G401 (cell line): ENCODE measurements at regions not wholly inside any gene's neighbourhood (a gene's known extent, or its start where the extent isn't known, plus 50 kb on each side); places are given as distances from the start of the nearest gene placed in this dataset.

ENCODE experiments used
- DNase-seq: peaks from one replicate; pipeline ENCODE4 v3.0.0-alpha.2; 2015; ENCODE audit warnings: low spot score
- in situ Hi-C: cut with HindIII; loops from 2 replicates; pipeline ENCODE4 v1.10.0; 2016; ENCODE audit warnings: low sequenced_read_pairs, mixed read lengths

DNA sequence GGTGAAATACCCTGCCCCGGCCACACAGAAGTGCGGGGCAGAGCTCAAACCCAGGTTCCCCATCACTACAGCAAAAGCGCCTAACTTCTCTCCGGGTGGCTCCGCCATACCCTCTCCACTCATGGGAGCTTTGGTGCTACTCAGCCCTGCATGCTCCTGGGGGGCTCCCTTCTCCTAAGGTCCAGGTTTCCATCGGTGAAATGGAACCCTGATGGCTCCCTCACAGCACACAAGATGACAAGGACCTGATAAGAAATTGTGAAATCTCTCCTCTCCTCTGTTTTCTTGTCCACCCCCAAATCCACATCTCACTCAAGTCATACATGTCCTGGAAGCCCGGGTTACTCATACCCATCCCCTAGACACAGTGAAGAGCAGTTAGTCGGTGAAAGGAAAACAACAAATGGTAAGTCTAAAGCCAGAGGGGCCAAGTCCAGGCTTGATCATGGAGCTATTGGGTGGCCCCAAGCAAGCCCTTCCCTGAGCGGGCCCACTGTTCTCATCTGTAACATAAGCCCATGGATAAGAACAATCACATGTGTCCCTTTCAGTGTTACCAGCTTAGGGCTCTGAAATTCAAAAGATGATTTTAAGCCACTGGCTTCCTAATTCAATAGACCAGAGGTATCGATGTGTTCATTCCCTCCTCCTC lies 317.5 kb downstream of the BCL11B start:
- in situ Hi-C loops = no loop called here

DNA sequence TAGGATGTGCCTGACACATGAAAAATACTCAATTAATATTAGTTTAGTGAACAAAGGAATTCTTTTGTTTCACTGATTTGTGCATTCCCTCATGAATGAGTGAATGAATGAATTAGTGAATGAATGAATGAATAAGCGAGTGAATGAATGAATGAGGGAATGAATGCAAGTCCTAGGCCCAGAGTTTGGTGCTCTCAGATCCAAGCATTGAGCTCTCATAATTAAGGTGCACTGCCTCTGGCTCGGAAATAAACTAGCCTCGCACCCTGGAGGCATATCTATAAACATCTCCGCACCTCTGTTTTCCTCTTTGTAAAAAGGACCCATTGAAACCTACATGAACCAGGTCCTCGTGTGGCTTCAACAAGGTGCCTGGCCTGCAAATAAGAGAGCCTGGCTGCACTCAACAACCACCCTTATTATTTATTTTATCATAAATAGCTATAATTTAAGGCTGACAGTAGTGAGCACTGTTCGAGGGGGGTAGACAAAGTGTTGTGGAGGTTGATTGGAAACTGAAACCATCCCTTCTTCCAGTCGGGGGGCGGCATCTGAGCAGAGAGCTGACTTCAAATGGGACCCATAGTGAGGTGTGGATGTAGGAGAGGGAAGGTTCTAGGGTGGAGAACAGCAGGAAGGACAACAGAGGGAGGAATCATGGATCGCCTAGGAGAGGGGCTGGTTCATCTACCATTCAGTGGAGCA lies 316.8 kb downstream of the BCL11B start:
- no peak for DNase-seq
- in situ Hi-C loops = no loop called here

More for the DNA sequence above, 317.5 kb downstream of the BCL11B start:
- no peak for DNase-seq

DNA sequence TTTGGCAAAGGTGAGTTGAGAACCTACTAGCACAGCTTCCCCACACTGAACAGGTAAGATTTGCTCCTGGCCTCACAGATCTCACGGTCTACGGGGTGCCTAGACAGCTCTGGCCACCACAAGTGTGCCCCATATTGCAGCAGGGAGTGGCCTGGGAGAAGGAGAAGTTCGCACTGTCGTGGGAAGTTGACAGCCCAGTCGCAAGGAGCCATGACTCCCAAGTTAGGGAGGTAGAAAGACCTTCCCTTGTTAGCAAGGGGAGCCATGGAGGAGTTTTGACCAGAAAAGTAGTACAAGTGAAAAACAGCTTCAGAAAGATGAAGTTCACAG lies 316.3 kb downstream of the BCL11B start:
- in situ Hi-C loops = no loop called here
- DNase-seq = no peak

DNA sequence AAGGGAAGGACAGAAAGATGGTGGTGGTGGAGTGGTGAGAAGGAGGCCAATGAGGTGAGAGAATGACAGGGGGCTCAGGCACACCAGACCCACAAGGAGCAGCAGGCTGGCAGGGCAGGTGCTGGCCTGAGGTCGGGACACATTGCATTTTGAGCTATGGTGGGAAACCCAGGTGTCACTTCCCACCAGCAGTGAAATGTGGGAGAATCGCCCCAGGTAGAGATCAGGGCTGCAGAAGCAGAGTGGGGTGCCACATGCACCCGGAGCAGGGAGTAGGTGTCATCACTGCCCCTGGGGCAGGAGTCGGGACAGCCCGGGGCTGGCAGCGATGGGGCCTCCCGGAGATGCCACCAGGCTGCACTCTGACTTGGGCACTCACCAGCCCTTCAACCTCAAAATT lies 315.8 kb downstream of the BCL11B start:
- in situ Hi-C loops = no loop called here
- no peak for DNase-seq

DNA sequence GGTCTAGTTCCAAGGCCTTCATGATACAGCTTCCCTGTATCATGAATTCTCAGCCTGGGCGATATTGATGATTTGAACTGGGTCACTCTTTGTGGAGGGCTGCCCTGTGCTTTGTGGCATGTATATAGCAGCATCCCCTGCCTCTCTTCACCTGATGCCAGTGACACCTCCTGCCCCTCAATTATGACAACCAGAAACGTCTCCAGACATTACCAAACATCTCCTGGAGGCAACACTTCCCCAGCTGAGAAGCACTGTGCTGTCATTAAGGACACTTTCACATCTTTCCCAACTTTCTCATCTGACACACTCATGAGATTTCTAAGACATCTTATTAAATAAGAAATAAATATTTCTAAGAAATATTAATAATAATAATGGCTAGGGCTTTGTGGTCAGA lies 315.3 kb downstream of the BCL11B start:
- in situ Hi-C loops = no loop called here
- no peak for DNase-seq

DNA sequence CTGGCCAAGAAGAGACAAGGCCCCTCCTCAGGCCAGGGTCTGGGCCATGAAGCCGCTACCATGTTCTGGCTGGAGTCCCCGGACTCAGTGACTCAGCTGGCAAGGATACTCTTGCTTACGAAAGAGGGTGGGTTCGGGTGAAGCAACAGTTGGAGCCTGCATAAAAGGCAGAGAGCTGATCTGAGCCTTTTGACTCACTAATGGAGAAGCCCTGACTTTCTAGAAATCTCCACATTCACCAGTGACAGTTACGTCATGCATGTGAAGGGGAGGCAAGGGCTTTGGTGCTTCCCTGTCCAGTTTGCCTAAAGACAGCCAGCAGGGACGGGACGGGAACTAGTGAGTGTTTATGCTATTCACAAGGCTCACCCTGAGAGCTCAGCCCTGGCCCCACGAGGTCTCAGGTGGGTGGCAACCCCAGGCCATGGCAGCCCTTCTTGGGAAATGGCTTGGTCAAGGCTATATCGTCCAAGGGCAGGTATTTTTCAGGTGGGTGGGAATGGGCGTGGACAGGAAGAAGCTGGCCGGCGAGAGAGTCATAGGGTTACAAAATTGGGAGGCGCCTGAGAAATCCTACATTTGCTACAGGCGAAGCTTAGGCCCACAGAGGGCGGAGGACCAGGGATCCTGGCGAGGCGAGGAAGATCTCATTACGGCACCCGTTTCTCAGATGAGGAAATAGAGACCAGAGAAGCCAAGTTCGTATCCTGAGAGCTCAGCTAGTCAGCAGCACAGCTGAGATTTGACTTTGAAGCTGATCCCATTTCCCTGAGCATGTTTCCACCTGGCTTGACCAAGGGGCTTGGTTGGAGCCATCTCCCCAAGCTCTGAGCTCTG lies 314.6 kb downstream of the BCL11B start:
- in situ Hi-C loops = no loop called here
- DNase-seq = no peak

DNA sequence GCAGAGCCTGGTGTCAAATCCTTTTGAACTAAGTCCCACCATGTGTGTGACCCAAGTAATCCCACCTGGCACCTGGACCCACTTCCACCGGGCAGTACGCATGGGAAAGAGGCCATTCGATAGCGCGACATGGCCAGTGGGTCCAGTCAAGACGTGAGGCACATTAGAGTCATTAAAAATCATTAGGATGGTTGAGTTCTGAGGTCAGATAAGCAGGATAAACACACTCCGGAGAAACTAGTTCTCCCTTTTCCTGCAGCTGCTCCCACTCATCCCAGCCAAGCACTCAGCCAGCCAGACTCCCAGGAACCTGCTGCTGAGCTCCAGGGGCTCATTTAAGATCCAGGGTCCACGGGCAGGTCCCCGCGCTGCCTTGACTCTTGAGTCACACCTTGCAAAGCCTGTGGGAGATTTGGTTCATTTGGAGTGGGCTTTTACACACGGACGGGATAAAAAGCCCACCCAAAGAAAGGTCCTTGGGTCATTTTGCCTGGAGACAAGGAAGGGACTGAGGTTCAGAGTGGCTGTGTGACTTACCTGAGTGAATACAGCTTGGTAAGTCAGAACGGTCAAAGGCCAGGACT lies 313.9 kb downstream of the BCL11B start:
- in situ Hi-C loops = no loop called here
- DNase-seq = no peak

DNA sequence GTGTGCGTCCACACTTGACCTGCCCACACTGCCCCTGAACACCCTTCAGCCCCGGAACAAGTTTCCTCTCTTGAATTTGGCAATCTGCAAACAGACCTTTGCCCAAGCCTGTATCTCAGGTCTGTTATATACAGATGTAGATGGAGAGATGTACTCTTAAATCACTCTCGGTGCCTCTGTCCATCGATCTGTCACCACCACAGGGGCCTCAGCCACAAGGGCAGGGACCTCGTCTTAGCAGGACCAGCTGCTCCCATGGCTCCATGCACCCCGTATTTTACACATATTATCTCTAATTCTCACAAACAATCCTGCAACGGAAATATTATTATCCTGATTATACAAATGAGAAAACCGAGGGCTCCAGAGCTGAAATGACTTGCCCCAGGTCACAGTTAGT lies 313.4 kb downstream of the BCL11B start:
- in situ Hi-C loops = no loop called here
- no peak for DNase-seq

DNA sequence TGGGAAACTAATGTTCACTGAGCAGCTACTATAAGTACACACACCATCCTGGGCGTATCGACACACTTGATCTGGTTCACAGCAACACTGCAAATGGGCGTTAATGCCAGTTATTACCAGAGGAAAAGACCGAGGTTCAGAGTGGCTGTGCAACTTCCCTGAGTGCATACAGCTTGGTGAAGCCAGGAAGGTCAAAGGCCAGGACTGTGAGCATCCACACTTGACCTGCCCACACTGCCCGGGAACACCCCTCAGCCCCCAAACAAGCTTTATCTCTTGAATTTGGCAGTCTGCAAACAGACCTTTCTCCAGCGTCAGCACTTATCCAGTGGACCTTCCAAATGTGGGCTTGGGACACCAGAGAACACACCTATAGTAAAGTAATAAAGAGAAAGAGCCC lies 312.6 kb downstream of the BCL11B start:
- in situ Hi-C loops = no loop called here
- no peak for DNase-seq

DNA sequence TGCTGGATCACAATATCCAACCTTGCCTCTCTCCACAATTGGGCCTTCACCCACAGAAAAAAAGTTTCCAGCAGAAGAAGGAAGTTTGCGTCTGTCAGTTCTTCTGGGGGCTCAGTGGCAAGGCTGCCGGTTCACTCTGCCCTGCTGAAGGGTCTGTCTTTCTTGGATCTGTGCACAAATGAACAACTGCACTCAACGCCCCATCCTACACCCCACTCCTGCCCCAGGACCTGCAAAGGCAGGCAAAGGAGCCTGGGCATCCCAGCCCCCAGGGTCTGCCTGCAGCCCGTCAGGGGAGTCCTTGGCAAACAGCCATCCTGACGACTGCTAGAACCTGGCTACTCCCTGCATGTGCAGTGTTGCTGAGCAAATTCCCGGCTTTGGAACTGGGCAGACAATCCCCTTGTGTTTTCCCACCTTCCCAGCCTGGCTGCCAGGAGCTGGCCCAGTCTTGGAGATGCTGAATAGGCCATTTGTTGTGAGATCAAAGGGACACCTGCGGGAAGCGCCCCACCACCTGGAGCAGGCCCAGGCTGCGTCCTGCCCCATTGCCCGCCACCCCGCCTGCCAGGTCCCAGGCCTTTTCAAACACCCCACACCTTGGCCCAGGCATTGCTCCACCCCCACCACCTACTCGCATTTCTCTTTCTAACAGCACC lies 311.9 kb downstream of the BCL11B start:
- DNase-seq = no peak

DNA sequence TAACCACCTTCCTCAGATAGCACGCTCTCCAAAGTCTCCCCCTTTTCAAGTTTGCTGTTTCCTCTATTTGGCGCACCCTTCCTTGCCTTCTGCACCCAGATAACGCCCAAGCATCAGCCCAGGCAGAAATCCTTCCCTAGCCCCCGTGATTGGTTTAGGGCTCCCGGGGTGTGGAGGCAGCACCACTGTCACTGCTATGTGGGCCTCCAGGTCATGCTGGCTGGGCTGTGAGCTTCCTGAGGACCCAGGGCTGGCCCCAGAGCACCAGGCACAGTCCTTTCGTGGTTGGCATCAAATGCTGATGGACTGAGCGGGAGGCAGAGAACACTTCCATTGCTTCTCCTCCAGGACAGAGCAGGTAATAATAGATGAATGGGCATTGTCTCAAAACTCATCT lies 311.4 kb downstream of the BCL11B start:
- in situ Hi-C loops = no loop called here
- no peak for DNase-seq

More for the DNA sequence above, 311.9 kb downstream of the BCL11B start:
- in situ Hi-C loops = no loop called here

DNA sequence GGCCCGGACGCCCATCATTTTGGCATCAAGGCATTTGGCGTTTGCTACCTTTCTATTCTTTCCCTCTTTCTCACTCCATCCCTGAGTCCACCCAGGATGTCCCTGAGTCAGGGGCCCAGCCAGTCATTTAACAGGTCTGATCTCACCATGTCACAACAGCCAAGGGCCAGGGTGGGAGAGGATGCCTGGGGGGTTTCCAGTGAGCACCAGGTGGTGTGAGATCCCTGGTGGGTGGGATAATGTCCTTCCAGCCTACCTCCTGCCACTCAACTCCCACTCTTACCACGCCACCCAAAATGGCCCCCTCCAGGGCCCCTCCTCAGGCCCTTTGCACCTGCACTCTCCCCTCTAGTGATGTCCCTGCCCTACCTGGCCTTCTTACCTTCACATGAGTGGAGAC lies 310.8 kb downstream of the BCL11B start:
- DNase-seq = no peak
- in situ Hi-C loops = no loop called here

DNA sequence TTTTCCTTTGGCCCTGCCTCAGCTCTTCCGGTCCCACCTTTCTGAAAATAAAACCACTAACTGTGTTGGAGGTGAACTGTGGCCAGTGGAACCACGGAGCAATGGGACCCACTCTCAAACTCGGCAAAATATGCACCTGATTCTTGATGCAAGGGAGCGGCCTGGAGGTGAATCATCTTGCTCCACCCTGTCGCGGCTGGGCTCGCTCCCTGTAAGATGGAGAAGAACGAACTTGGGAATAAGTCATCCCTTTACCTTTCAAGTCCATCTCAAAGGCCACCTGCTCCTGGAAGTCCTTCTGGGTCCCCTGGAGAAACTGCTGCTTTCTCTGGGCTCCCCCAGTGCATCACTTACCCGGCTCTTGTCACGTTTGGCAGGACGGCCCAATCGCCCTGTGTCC lies 309.9 kb downstream of the BCL11B start:
- in situ Hi-C loops = no loop called here
- DNase-seq = no peak

DNA sequence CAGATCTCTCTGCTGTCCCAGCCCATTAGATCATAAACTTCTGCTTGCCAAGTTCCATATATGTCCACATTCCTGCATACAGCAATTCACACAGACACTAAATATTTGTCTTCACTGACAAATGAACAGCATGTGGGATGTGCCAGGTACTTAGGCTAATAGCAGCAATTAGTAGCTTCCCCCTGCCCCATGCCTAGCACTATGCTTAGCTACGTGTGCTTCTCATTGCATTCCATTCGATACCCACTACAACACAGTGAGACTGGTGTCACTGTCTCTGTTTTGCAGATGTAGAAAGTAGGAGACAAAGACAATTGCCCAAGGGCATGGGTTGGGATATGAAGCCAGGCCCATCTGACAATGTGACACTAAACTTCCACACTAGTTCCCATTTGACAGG lies 308.4 kb downstream of the BCL11B start:
- in situ Hi-C loops = no loop called here
- DNase-seq = no peak

DNA sequence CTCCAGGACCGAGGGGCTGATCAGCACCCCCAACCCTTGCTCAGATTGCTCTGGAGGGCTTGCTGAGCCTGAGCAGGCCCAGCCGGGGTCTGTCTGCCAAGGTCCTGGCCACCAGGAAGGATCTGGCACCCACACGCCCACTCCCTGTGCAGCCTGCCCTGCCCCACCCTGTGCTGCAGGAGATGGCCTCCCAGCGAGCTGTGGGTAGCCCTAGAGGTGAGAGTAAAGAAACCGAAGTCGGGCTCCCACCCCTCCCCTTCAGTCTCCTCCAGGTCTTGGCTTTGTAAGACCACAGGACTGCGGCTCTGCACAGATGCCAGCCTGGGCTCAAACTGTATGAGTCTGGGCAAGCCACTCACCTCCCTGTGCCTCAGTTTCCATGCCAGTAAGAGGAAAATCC lies 307.8 kb downstream of the BCL11B start:
- no peak for DNase-seq
- in situ Hi-C loops = no loop called here

DNA sequence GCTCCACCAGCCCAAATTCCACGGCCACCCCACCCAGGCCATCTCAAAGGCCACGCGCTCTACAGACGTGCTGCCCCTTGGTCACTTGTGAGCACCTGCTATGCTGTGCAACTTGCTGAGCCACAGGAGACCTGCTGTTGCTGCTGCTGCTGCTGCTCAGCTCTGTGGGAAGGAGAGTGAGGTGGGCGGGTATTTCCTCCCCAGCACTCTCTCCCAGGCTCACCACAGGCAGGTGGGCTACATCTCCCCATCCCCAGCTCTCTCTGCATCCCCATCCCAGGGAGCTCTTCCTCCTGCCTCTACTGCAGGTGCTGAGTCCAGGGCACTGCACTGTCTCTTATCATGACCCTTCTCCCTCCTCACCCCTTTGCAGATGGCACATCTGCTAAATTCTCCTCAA lies 306.9 kb downstream of the BCL11B start:
- no peak for DNase-seq
- in situ Hi-C loops = no loop called here

DNA sequence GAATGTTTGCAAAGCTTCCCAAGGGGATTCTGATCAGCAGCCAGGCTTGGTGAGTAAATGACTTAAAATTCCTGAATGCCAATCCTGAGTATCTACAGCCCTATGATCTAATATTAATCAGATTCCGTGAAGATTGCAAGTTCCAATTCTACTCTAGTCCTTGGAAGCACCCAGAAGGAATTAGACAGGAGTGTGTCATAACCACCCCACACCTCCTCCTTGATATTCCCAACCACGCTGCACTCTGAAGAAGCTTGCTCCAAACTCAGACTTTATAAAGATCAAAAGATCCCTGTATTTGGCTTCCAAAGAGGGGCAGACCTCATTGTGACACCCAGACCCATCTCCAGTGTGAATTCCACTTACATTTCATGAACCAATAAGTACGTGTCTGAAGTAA lies 306.0 kb downstream of the BCL11B start:
- DNase-seq = no peak
- in situ Hi-C loops = no loop called here

DNA sequence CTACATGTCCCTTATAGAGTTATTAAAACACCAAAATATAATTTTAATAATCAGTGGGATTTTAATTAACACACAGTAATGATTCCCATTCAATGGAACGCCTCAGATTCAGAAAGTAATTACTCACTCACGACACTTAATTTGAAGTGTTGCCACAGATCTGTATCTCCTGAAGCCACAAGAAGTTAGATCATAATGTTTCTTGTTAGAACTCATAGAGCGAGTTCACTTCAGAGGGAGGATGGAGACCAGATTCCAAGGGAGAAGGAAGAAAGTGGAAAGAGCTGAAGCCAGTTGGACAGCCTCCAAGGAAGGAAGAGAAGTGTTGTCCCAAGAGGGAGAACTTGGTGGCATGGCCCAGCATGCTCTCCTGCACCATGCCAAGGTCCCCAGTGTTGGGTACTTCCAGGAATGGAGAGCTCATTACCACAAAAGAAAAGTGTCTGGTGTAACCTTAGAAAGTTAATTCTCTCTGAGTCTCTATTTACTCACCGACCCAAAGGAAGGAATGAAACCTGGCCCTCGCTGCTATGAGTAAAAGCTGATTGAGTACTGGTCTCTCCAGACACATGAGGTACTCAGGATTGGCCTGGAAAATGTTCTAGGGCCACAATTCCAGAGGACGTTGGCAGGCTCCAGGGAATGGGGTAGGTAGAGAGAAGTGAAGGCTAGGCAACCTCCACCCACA lies 305.4 kb downstream of the BCL11B start:
- in situ Hi-C loops = no loop called here
- no peak for DNase-seq

DNA sequence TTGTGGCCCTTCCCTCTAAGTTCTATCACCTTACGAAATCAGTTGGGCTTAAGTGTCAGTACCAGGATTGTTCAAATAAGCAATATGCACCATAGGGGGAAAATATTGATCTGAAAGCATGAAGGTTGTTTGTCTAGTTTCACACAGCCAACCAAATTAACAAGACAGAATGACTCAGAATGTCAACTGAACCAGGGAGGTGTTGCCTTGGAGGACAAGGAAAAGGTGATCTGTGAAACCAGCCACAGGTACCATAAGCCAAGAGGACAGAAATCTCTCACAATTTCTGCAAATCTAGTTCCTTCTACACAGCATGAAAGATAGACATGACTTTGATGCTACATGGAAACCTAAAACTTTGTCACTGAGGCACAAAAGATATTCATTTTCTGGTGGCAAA lies 297.9 kb downstream of the BCL11B start:
- no peak for DNase-seq

More for the DNA sequence above, 297.9 kb downstream of the BCL11B start:
- in situ Hi-C loops = no loop called here
